NCI-H82 treated with DMSO at 0.1 percent for 48 hours (cell line): ENCODE measurements at regions not wholly inside any gene's neighbourhood (a gene's known extent, or its start where the extent isn't known, plus 50 kb on each side); places are given as distances from the start of the nearest gene placed in this dataset.

ENCODE experiments used
- DNase-seq: peaks from one replicate; lab custom pipeline; 2025; ENCODE audit not compliant: unreplicated experiment; lab: John Stamatoyannopoulos, UW

GRCh38 chr22:34880662-34881061 is 185.3 kb upstream of the ISX start:
- no peak for DNase-seq

DNA sequence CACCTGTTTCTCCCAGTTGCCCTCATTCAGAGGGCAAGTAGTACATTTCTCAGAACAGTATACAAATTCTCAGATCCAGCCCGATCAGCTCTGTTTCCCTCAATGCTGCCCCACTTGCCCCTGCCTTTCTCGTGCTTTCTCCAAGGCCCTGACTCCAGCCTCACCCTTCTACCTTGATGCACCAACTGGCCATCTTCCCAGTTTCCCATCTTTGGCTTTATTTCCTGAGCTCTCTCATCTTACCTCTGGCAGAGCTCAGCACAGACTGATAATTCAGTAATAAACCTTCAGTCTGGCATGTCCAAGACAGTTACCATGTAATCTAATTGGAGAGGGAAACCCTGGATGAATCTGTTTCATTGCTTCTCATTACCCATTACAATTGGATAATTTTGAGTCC is 184.5 kb upstream of the ISX start:
- DNase-seq: no peak

GRCh38 chr22:34885852-34886251 is 180.1 kb upstream of the ISX start:
- DNase-seq: no peak

GRCh38 chr22:34886391-34886790 is 179.6 kb upstream of the ISX start:
- no peak for DNase-seq

DNA sequence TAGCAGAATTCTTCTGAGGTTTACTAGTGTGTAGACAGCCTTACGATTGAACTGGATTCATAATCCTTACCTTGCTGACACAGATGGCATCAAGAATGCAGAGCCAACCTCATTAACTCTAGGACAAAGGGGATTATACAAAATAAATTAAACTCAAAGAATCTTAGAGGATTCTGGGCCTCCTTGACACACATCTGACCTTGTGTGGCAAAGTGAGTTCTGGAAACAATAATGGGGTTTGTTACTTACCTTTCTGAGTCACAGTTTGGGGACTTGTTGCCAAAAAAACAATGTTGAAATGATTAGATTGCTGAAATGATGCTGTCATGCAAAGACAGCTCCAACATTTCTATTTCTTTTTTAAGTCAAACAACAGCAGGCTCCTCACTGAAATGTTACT is 179.1 kb upstream of the ISX start:
- DNase-seq: peak; percentile 19

DNA sequence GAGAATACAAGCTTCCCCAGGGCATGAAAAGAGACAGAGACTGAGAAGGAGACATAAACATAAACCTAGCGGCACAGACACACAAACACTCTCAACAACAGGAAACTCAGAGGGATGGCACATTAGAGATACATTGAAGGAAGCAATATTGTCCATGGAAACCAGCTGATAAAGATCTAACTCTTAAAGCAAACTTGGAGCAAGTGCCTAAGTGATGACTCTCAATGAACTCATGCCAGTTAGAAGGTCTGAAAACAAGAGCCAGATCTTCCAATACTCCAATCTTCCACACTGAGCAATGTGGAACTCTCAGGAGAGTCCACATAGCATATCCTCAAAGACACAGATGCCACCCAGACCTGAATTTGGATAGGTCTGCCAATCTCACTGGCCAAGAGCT is 168.8 kb upstream of the ISX start:
- DNase-seq: no peak

DNA sequence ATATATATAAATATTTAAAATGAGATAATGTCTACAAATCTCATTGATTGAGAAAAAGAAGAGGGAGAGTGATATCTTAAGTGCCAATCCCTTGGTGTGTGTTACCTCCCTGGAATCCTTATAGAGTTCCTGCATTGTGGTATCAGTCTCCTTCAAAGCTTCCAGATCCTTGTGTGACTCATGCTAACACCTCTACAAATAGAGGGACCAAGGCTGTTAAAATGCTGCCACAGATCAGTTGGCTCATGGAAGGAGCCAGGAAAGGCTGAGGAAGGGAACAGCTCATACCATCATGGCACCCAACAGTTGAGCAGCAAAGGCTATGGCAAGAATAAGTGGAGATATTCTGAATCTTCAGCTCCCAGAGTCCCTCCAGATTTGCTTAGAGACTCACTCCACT is 163.6 kb upstream of the ISX start:
- no peak for DNase-seq

- no peak for DNase-seq
Measured at GRCh38 chr22:34903416-34903815, 162.5 kb upstream of the ISX start.

GRCh38 chr22:34904486-34904885 is 161.5 kb upstream of the ISX start:
- no peak for DNase-seq

DNA sequence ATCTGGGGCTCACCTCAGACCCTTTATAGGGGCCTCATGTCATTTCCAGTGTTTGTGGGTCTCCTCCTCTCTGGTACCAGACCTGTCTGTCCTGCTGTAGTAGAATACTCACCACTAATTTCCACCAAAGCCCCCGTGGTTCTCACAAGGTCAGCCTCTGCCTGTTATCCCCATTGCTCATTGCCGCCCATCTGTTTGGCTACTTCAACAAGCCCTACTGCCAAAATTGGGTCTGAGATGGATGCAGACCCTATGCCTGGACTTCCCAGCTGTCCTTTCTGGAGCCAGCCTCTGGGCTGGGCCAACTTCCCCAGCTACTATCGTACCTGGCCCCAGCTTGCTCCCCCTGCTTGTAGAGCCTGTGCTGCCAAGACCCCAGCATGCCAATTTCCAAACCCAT is 152.1 kb upstream of the ISX start:
- DNase-seq: no peak

GRCh38 chr22:34914846-34915245 is 151.1 kb upstream of the ISX start:
- no peak for DNase-seq

- no peak for DNase-seq
Measured at GRCh38 chr22:34917239-34917638, 148.7 kb upstream of the ISX start.

GRCh38 chr22:34931026-34931425 is 134.9 kb upstream of the ISX start:
- no peak for DNase-seq

DNA sequence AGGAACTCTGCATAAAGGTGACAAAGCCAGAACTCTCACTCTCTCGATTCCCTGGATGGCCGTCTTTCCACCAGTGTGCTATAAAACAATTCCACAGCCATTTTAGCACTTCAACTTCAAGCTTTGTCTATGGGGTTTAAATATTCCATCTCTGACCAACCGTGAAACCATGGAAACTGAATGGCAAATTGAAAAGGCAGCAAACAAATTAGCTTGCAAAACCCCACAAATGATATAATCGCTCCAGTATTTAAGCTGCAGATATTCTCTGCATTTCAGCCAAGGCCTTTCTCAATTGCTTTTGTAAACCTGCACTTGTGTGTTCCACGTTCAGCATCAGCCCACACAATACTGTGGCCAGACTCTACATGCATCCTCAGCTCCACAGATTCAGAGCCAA is 131.7 kb upstream of the ISX start:
- DNase-seq: no peak

GRCh38 chr22:34943830-34944229 is 122.1 kb upstream of the ISX start:
- no peak for DNase-seq

- DNase-seq: no peak
Measured at GRCh38 chr22:34946339-34946985, 119.5 kb upstream of the ISX start.

DNA sequence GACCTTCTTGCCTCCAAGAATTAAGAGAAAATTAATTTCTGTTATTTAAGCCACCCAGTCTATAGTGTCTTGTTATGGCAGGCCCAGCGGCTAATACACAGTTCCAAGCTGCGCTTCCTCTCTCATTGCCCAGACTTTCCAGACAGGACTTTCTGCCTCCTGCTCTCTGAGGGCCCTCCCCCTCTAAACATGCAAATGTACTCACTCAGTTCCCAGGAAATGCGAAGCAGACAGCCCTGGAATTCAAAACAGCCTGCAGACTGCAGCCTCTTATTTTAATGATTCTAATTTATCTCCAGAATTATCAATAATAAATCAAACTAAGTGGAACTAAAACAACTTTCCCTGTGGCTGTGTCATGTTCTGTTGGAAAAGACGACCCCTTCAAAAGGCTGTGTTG is 115.5 kb upstream of the ISX start:
- no peak for DNase-seq

DNA sequence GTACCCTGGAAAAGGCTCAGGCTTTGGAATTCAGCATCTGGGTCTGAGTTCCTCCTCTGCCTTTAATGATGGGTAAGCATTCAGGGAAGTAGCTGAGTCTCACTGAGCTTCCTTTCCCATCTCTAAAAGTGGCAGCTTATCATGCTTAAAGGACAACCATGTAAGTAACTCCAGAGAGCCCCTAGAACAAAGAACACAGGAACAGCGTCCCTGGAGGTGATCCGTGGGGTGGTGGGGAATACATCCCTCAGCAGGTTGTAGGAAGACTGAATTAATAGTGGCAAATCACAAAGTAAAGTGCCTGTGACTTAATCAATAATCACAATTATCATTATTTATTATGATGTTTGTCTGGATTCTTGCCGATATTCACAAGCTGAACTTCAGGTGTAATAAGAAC is 114.7 kb upstream of the ISX start:
- DNase-seq: no peak

- no peak for DNase-seq
Measured at GRCh38 chr22:34960005-34960404, 106.0 kb upstream of the ISX start.

DNA sequence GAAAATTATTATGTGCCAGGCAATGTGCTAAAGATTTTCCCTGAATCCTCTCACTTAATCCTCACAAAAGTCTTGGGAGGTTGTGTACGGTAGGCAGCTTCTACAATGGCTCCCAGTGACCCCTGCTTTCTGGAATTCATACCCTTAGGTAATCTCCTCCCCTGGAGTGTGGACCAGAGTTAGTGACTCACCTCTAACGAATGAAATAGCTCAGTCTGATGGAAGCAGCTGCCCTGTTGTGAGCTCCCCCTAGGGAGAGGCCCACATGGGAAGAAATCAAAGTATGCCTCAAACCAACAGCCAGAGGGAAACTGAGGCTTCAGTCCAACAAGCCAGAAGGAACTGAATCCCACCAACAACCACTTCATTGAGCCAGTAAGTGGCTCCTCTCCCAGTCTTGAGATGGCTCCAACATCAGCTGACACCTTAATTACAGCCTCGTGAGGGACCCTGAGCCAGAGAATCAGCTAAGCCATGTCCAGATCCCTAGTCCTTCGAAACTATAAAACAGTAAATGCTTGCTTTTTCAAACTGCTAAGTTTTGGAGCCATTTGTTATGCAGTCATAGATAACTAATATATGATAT is 98.9 kb upstream of the ISX start:
- no peak for DNase-seq

- DNase-seq: no peak
Measured at GRCh38 chr22:34969001-34969790, 96.8 kb upstream of the ISX start.

DNA sequence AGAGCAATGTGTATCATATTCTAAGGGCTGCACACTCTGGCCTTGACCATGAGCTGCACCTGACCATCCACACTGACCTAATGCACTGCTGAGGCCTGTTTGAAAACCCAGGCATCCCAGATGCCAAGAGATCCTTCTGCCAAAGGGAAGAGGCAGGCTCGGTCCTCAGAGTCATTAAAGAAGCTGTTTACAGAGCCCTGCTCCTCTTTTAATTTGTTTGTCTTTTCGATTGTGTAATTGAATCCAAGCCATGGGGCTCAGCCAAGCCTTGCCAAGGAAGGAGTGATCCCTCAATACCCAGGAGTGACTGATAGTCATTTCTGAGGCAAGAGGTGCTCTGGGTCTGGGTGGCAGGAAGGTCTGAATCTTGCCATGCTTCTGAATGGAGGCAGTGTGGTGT is 94.5 kb upstream of the ISX start:
- DNase-seq: no peak
